ENCODE measurements at regions not wholly inside any gene's neighbourhood (a gene's known extent, or its start where the extent isn't known, plus 50 kb on each side); places are given as distances from the start of the nearest gene placed in this dataset.

DNA sequence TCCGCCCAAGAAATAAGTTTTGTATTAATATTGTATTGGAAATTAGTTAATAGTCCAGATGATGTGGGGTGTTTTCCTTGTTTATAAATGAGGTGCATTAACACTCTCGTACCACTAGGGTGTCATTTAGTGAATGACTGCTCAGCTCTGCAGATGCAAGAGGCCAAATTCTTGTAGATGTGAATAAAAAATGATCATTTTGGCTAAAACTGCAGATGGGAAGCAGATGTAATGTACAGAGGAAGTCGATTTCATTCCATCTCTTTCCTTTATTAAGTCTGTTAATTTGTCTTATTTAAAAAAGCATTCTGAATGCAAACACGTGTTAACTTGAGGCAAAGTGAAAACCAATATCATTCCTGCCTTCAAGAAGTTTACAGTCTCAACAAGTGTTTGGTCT lies 108.1 kb downstream of the DHX15 start:
- no peak for DNase-seq

DNA sequence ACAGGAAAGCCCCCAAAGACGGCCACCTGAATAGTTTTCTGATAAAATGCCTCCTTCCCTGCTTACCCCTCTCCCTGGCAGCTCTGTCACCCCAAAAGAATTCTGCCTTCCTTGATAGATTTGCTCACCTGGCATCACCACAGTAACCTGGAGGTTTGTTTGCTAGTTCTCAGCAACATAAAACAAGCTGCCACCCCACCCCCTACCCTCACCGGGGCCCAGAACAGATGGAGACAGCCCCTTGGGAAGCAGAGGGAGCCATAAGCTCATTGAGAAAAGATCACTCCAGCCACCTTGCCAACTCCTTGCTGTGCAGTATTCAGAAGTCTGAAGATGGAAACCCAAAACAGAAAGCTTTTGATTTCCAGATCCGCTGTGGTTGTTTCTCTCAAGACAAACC lies 108.6 kb downstream of the DHX15 start:
- DNase-seq = no peak

DNA sequence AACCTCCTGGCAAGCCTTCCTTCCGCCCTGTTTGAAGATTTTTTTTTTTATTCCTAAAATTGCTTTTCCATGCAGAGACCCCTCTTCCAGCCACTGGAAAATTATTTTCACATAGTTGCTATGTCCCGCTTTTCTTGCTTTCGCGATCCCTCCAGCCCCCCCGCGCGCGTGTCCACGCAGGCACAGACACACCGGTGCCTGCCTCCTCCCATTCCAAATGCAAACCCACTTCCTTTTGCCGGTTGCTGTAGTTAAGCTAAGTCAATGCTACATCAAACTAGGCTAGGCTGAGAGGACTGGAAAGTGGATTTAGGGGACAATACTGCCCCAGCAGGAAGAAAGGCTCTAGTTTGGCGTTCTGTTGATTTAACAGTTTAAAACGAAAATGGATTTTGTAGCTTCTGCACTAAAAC lies 111.0 kb downstream of the DHX15 start:
- DNase-seq = no peak

DNA sequence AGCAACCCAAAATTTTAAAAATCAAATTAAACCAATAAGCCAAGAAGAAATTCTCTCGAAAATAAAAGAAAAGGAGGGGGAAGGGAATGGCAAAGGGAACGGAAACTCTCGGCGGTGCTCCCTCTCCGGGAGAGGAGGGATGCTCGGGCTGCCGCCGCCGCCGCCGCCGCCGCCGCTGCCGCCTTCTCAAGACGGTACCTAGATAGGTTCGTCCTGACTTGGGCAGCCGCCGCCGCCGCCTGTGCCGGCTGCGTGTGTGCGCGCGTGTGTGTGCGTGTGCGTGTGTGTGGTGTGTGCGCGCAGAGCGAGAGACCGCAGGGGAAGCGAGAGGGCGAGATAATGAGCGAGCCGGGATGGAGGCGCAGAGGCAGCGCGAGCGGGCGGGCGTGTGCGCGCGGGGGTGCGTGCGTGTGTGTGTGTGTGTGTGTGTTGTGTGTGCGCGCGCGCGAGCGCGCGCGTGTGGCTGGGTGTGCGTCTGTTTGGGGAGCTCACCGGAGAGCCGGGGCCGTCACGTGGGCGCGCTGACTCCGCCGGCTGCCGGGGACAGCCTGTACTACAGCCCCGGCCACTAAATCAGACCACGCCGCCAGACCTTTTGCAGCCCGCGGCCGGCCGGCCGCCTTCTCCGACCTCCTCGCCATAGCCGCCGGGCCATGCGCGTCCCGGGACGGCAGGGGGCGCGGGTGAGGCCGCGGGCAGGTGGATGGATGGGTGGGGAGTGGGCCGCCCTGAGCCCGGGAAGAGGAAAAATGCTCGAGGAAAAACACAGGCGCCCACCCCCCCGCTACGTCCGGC lies 111.6 kb downstream of the DHX15 start:
- DNase-seq = peak; percentile 60

DNA sequence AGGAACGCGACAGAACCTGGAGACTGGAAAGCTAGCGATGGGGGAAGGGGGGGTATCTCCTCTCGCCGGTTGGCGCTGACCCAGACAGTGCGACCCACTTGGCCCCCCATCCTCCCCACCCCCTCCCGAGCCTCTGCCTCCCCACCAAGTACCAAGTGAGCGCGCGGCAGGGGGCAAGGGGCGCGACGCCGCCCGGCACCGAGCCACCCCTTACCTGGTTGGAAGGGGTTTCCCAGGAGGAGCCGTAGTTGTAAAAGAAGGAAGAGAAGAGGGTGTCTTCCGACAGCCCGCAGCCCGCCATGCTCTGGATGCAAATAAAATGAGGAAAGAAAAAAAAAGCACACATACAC lies 112.2 kb downstream of the DHX15 start:
- no peak for DNase-seq

DNA sequence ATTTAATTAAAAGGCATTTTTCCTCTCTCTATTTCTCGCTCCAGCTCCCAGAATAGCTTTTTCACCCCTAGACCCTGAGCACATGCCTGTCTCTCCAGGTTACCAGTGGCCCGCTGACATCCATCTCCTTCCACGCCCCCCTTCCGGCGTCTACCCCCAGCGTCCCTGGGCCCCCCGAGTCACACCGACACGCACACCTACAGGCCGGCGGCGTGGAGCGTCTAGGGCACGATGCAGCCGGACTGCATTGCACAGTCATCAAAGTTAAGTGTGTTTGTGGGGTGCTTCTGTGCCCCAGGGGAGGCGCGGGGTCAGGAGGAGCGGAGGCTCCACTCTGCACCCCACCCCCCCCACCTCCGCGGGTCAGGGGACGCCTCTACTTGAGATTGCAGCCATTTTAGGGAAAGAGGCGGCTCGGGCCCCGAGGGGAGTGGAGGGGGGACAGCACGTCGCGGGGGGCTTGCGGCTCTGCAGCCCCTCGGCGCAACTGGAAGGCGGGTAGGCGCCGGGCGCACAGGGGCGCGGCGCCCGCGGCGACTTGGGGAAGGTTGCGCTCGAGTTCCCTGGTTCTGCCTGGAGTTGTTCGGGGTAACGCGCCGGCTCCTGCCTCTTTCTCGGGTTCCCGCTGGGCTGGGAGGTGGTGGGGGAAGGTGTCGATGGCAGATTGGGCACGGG lies 112.7 kb downstream of the DHX15 start:
- no peak for DNase-seq

DNA sequence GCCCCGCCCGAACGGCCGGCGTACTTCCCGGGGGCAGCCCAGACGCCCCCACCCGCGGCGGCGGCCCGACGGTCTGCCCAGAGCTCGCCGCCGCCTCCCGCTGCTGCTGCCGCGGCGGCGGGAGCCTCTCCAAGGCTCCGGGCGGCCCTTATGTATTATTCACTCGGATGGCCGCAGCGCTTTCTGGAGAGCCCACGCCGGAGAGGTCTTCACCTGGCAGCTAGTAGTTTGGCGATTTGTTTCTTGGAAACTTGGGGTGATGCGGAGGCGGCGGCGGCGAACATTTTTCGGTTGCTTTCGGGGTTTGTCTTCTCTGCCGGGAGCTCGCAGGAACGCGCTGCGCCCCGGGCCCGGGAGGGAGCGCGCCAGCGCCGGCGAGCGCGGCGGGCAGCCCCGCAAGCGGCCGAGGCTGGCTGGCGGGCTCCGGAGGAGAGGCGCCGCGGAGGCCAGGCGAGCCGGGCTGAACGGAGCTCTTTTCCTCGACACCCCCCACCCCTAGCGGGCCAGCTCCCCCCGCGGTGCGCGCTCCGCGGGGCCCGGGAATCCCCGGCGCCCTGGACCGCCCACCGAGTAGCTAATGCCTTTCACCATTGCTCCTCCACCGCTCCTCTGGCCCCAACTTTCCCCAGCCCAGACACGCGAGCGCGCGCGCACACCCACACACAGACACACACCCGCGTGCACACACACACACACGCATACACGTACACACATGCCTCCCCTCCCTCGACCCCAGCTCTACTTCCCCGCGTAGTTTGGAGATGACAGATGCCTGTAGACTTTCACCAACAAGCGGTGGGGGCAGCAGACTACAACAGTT lies 113.5 kb downstream of the DHX15 start:
- DNase-seq = no peak

DNA sequence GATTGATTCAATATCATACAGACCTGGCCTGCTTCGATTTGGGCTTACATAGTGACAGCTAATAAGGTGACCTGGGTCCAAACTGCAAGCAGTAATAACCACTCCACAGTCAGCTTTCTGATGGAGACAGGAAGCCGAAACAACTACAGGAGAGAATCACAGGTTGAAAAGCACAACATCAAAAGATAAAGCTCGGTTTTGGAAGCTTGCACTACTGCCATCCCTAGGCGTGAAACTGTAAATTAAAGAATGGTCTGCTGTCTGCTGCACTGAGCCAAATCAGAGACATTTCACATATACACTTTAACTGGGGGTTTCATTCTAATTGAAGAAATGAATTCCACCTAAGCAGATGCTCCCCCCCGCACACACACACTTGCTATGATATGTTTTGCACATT lies 116.3 kb downstream of the DHX15 start:
- DNase-seq = no peak

DNA sequence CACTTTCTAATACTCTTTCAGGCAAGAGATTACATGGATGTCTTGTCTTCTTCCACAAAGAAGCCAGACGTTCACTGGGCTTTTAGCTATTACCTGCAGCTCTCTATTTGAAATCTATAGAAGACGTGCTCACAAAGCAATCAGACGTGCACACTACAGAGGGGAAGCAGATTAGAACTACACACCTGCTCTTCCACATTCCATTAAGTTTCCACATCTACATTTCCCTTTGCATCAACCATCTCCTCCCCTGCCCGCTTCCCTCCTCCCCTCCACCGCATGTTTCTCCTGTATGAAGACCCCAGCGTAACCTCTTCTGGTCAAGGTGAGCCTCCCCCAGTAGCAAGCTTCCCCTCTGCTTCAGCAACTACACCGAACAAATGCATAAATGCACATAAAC lies 119.8 kb downstream of the DHX15 start:
- DNase-seq = no peak

DNA sequence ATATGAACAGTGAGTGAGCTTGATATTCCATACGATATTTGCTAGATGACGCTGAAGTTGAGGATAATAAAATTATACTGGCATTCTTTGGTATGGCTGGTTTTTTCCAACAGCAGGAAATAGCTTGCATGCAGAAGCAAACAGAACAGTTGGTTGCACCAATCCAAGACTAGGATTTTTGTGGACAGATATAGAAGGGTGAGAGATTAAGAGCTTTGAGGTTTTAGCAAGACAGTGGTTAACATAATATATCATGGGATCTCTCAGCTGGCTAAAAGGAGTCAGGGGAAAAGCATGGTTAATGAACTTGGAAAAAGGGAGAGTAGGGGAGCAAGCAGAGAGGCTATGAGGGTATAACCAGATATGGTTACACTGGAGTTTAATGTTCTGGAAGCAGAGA lies 127.9 kb downstream of the DHX15 start:
- no peak for DNase-seq

DNA sequence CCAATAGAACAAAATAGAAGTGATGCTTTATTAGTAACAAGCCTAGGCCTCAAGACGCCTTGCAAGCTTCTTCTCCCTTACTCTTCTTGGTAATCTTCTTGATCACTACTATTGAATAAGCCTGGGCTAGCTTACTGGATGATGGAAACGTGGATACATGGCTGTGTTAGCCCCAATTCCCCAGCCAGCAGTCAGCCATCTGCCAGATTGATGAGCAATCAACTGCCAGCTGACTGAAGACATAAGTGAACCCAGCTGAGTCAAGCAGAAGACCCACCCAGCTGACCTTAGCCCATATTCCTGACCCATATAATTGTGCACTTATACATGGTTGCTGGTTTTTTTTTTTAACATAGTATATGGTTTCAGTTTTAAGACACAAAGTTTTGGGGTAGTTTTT lies 130.4 kb downstream of the DHX15 start:
- no peak for DNase-seq

DNA sequence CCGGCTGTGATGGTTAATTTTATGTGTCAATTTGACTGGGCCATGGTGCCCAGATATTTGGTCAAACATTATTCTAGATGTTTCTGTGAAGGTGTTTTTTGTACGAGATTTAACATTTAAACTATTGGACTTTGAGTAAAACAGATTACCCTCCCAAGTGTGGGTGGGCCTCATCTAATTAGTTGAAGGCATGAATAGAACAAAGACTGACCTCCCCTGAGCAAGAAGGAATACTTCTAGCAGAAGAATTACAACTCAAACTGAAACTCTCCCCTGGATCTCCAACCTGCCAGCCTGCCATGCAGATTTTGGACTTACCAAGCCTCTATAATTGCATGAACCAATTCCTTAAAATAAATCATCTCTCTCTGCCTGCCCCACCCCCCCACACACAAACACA lies 132.5 kb downstream of the DHX15 start:
- DNase-seq = no peak

DNA sequence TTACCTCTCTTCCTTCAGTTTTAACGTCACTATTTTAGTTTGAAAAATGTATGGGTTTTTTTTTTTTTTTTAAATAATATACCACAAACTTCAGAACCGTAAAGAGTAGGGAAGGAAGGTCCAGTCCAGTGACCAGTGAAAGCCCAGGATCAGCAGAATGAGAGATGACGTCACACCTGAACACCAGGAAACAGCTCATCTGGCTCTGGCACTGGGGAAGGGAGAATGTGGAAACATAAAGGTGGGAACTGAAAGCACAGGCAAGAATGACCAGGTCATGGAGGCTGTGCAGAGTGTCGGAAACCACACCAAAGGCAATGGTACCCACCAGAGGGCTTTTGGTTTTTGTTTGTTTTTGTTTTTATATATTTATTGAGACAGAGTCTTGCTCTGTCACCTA lies 141.2 kb downstream of the DHX15 start:
- DNase-seq = no peak

DNA sequence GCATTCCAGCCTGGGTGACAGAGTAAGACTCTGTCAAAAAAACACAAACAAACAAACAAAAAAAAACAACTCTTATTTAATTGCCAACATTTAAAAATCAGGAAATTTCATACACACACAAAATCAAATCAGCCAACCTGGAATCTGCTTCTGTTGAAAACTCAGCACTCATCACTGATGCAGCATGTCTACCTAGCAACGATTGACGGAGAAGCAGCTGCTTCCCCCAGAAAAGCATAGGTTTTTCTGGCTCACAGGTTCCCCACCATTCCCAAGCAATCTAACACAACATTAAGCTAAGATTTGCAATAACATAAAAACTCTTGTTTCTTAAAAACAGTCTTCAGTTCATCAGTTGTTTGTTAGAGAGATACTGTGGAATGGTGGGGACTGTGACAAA lies 143.6 kb downstream of the DHX15 start:
- DNase-seq = no peak

DNA sequence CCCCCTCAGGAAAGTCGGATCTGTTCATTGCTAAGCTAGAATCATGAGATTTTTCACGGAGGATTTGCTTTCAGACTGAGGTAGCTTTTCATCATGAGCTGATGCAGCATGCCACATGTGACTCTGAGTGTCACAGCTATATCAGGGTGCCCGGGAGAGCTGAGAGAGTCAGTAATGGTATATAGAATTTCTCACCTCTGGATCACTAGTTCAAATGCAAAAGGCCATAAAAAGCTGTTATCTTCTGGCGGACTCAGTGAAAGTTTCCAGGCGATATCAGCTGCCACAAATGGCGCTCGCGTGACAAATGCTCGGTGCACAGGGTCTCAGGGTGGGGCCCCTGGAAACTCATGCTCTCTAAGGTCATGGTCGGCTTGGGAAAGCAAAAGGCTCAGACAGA lies 150.1 kb downstream of the DHX15 start:
- no peak for DNase-seq

DNA sequence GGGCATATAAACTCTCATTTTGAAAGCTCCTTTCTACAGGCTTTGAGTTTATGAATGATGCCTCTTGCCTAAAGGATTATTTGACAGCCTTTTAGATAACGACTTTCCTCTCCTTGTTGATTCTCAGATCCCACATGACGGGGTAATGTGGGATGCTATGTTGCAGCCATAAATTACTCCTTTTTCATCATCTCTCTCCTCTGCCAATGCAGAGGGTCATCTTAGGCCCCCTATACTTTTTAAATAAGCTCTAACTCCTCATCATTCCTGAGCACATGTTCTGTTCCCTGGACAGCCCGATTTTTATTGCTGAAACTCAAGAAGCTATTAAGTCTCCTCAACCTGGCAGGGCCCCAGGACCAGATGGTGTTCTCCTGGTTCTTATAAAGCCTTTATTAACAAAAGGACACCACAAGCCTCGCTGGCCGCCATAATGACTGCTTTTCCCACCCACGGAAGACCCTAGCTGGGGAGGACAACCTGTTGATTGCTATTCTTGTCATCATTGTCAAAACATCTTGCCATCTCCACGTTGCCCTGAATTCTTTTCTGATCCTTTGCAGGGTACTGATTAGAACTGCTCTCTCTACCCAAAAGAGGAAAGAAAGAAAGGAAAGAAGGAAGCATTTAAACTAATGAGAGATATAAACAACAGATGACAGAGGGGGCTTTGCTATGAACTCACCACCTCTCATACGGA lies 150.7 kb downstream of the DHX15 start:
- DNase-seq = no peak

DNA sequence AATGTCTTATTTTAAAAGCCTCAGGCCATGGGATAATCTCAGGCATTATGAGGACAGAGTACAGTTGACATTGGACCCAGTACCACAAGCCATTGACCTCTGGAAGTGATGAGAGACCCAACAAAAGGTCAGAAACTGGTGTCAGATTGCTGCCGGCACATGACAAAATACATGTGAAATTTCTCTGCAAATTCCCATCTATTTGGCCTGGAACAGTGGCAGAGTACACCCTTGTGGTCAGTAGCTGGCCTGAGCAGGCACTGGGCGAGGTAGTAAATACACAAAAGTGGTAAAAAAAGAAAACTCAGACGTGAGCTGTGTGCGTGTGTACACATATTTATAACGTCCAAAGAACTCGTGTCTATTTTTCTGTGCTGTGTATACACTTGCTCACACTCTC lies 155.5 kb downstream of the DHX15 start:
- no peak for DNase-seq

DNA sequence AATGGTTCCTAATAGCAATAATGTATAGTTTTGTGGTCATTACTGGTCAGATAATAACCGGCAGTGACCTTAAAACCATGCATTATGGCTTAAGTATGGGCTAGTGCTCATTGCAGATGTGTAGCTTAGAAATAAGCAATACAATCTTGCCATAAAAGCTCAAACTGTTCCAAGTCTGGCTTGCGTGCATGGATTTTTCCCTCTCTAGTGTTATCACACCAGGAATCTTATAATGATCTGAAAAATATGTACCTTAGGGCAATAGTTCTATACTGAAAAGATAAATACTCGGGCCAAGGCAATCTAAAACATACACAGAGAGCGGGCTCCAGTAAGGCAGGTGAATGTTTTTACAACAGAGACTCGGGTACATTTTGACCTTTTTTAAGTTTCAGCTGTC lies 157.8 kb downstream of the DHX15 start:
- DNase-seq = no peak

DNA sequence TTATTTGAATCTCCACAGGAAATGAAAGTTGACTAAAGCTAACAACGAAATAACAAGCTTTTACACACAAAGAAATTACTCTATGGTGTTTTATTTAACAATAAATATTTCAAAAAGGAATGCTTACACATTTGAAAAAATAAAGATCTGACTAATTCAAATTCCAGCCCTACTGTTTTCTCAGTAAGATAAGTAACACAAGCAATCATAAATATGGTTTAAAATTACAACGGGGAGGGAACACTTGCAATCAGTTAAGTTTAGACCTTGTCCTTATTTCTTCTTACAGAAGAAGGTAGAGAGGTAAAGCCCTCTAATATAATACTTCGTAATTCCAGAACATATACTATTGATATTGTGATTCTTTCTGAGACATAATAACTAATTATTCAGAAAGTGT lies 158.5 kb downstream of the DHX15 start:
- no peak for DNase-seq

DNA sequence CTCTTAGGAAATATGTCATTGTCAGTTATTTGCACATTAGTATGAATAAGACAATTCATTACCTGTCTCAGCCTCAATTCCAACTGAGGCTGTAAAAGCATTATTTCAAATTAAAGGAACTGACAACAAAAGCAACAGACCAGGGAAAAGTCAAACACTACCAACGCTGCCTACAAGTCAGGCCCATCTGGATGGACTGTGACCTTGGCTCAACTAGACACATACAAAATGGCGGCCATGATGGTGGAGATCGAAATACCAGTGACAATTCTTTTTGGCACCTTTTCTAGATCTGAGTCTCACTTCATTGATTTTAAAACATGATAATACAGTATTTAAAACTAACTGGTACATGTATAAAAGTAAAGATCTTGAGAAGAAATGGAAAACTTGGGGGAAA lies 160.7 kb downstream of the DHX15 start:
- no peak for DNase-seq

DNA sequence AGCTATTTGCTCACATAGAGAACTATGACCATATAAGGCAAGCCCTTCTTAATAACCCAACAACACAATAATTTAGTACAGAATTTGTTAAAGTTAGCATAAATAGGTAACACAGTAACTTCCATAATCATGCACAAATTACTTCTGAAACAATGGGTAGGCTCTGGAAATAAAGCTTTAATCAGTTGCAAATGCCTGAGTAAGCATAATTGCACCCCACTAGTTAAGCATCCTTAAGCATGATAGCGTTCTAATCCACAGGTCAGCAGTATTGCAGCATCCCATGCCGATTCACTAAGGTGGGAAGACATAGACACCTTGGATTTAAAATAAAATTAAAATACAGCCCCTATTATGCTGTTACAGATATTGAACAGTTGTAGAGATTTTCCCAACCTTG lies 161.7 kb downstream of the DHX15 start:
- no peak for DNase-seq

DNA sequence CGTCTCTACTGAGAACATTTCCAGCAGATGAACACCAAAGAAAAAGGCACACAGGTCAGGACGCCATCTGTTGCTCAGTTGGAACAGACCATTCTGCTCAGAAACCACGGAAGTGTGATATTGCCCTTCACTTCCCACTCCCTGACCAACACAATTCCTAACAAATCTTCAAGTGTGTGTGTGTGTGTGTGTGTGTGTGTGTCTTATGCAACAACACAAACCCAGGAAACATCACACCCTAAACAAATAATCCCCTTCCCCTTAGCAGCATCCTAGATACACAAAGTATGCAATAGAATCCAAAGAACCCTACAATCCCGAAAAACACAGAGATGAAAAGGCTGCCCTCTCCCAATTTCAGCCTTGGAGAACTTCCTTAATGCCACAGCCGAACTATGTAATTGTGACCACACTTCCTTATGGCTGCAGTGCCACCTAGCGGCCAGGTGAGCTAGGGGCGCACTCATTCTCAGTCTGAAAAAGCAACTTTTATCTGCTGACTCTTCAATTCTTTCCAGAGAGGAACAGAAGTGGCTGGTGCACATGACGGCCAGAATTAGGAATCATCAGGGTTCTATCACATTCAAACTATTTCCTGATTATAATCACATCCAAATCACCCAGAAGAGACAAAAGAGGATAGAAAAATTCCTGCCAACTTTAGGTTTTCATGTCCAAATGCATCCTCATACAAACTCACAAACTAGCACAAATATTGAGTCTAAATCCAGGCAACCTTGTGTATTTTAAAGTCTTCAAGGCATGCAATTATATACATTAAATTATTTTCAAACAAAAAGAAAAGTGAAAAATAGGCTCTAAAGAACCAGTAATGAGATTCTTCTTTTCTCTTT lies 164.9 kb downstream of the DHX15 start:
- no peak for DNase-seq

Data from CD4-positive, alpha-beta T cell treated with Interleukin-15 for 1 hour (primary cell).